ENCODE measurements at regions not wholly inside any gene's neighbourhood (a gene's known extent, or its start where the extent isn't known, plus 50 kb on each side); places are given as distances from the start of the nearest gene placed in this dataset.
"Not testable (repeated sequence)": the region's sequence is repeated elsewhere in the genome, so short reads cannot be mapped to it uniquely, and the experiment has no call there.

GRCh38 chr4:3938676-3939075 is 172.5 kb downstream of the ADRA2C start:
- TF ChIP-seq, protein P1, sequence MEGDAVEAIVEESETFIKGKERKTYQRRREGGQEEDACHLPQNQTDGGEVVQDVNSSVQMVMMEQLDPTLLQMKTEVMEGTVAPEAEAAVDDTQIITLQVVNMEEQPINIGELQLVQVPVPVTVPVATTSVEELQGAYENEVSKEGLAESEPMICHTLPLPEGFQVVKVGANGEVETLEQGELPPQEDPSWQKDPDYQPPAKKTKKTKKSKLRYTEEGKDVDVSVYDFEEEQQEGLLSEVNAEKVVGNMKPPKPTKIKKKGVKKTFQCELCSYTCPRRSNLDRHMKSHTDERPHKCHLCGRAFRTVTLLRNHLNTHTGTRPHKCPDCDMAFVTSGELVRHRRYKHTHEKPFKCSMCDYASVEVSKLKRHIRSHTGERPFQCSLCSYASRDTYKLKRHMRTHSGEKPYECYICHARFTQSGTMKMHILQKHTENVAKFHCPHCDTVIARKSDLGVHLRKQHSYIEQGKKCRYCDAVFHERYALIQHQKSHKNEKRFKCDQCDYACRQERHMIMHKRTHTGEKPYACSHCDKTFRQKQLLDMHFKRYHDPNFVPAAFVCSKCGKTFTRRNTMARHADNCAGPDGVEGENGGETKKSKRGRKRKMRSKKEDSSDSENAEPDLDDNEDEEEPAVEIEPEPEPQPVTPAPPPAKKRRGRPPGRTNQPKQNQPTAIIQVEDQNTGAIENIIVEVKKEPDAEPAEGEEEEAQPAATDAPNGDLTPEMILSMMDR (IDR thresholded peaks at IDR 0.05), result not testable (repeated sequence)
- TF ChIP-seq POLR2A (IDR thresholded peaks at IDR 0.05), result not testable (repeated sequence)
